ENCODE measurements at regions not wholly inside any gene's neighbourhood (a gene's known extent, or its start where the extent isn't known, plus 50 kb on each side); places are given as distances from the start of the nearest gene placed in this dataset.

DNA sequence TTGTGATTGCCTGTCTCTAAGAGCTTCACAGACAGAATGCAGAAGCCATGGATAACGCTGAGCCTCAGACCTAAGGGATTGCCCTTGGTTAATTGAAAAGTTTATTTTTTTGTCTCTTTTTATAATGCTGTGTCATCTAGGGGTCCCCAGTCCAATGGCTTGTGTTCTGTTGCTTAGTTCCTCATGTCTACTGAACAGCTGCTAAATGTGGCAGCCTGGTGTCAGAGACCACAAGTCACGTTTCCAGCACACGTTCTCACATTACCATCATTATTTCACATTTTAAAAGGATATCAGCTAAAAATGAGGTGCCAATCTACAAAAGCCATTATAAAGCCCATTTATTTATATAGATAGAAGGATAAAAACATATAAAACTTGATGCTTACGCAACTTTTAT lies 1362.0 kb downstream of the PCDH9 start:
- TF ChIP-seq, protein P1, sequence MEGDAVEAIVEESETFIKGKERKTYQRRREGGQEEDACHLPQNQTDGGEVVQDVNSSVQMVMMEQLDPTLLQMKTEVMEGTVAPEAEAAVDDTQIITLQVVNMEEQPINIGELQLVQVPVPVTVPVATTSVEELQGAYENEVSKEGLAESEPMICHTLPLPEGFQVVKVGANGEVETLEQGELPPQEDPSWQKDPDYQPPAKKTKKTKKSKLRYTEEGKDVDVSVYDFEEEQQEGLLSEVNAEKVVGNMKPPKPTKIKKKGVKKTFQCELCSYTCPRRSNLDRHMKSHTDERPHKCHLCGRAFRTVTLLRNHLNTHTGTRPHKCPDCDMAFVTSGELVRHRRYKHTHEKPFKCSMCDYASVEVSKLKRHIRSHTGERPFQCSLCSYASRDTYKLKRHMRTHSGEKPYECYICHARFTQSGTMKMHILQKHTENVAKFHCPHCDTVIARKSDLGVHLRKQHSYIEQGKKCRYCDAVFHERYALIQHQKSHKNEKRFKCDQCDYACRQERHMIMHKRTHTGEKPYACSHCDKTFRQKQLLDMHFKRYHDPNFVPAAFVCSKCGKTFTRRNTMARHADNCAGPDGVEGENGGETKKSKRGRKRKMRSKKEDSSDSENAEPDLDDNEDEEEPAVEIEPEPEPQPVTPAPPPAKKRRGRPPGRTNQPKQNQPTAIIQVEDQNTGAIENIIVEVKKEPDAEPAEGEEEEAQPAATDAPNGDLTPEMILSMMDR (IDR thresholded peaks at IDR 0.05), result no peak
- no peak for TF ChIP-seq POLR2A (IDR thresholded peaks at IDR 0.05)
